ENCODE measurements at regions not wholly inside any gene's neighbourhood (a gene's known extent, or its start where the extent isn't known, plus 50 kb on each side); places are given as distances from the start of the nearest gene placed in this dataset.

DNA sequence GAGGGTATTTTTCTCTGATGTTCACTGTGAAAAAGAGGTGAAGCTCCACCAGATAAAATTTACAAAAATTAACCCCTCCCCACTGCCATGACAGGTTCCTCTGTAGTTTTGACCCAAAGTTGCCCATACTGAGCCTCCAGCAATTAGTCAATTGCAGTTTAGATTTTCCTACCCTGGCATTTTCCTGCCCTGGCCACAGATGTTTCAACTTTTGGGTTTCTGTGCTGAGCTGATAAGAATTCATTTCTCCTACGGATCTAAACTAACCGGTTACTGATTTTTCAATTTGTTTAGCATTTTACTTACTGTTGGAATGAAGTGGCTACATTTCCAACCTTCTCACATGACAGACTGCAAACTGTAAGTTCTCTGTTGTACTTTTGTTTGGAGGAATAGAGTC, 1346.1 kb upstream of the EPHA6 start:
- H3K4me3 ChIP-seq = no peak overlapping the region
- no peaks in the 10 kb centered on the region for H3K9me3 ChIP-seq (replicated peaks)
- no peak overlapping the region for H3K27ac ChIP-seq (replicated peaks)
- TF ChIP-seq, protein P1, sequence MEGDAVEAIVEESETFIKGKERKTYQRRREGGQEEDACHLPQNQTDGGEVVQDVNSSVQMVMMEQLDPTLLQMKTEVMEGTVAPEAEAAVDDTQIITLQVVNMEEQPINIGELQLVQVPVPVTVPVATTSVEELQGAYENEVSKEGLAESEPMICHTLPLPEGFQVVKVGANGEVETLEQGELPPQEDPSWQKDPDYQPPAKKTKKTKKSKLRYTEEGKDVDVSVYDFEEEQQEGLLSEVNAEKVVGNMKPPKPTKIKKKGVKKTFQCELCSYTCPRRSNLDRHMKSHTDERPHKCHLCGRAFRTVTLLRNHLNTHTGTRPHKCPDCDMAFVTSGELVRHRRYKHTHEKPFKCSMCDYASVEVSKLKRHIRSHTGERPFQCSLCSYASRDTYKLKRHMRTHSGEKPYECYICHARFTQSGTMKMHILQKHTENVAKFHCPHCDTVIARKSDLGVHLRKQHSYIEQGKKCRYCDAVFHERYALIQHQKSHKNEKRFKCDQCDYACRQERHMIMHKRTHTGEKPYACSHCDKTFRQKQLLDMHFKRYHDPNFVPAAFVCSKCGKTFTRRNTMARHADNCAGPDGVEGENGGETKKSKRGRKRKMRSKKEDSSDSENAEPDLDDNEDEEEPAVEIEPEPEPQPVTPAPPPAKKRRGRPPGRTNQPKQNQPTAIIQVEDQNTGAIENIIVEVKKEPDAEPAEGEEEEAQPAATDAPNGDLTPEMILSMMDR (IDR thresholded peaks at IDR 0.05; ENCODE audit: borderline replicate concordance) = no peak
- H3K27me3 ChIP-seq (ENCODE audit: low read depth) = no peaks in the 10 kb centered on the region
- DNase-seq = no peak
- H3K4me1 ChIP-seq = no peaks in the 10 kb centered on the region
- intact Hi-C loops (cut with micrococcal nuclease) = no loop called here
- no peaks in the 10 kb centered on the region for H3K36me3 ChIP-seq

DNA sequence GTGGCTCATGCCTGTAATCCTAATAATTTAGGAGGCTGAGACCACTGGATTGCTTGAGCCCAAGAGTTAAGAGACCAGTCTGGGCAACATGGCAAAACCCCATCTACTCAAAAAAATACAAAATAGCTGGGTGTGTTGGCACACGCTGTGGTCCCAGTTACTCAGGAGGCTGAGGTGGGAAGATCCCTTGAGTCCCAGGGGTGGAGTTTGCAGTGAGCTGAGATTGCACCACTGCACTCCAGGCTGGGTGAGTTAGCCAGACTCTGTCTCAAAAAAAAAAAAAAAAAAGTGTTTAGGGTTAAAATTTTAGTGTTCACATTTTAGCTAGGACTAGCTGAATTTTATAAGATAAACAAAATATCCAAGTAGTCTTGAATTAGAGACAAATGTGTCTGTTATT, 1340.1 kb upstream of the EPHA6 start:
- H3K27ac ChIP-seq (replicated peaks) = no peak overlapping the region
- no peak overlapping the region for H3K4me3 ChIP-seq
- TF ChIP-seq, protein P1 (IDR thresholded peaks at IDR 0.05; ENCODE audit: borderline replicate concordance) = no peak
- DNase-seq = no peak
- H3K4me1 ChIP-seq = no peaks in the 10 kb centered on the region
- no peaks in the 10 kb centered on the region for H3K36me3 ChIP-seq
- no peaks in the 10 kb centered on the region for H3K27me3 ChIP-seq (ENCODE audit: low read depth)
- intact Hi-C loops (cut with micrococcal nuclease) = no loop called here
- H3K9me3 ChIP-seq (replicated peaks) = no peaks in the 10 kb centered on the region

DNA sequence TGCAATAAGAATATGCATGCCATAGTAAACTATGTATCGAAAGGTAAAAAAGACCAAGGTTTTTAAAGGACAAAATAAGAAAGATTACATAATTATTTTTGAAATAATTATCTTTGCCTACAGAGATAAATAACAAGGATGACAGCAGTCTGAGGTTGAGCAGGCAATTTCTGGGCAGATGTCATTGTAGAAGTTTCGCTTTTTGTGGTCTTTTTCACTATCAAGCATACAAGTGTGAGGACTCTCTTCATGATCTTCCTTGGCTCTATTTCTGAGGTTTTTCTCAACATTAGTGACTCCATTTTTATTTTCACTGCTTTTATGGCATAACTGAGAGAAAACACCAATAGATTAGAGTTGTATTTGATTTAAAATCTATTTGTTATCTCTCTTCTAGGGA, 1337.9 kb upstream of the EPHA6 start:
- no peaks in the 10 kb centered on the region for H3K36me3 ChIP-seq
- H3K27ac ChIP-seq (replicated peaks) = no peak overlapping the region
- no peak for DNase-seq
- H3K9me3 ChIP-seq (replicated peaks) = no peaks in the 10 kb centered on the region
- TF ChIP-seq, protein P1 (IDR thresholded peaks at IDR 0.05; ENCODE audit: borderline replicate concordance) = no peak
- no peak overlapping the region for H3K4me3 ChIP-seq
- H3K27me3 ChIP-seq (ENCODE audit: low read depth) = no peaks in the 10 kb centered on the region
- H3K4me1 ChIP-seq = no peaks in the 10 kb centered on the region
- intact Hi-C loops (cut with micrococcal nuclease) = no loop called here

DNA sequence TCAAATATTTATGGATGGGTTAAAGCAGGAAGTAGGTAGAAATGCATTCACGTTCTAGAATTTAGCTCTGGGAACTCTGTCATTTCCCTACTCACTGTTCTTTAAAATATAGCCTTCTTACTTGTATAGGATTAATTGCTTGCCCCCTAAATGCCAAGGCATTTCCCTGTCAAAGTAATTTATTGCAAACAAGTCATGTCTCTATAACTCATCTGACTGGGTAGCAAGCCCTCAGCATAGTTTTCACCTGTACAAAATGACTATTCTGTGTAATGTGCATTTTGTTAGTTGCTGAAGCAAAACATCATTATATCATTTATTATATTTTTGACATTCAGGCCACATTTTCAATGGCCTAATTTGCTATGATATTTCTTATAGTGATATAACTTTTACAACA, 1308.2 kb upstream of the EPHA6 start:
- Histone ChIP-seq H3K4me1 (no peaks in the 10 kb centered on the region), H3K36me3 (no peaks in the 10 kb centered on the region), H3K9me3 (replicated peaks) (no peaks in the 10 kb centered on the region), H3K27me3 (ENCODE audit: low read depth) (no peaks in the 10 kb centered on the region), H3K4me3 (no peak overlapping the region), H3K27ac (replicated peaks) (no peak overlapping the region)
- TF ChIP-seq, protein P1 (IDR thresholded peaks at IDR 0.05; ENCODE audit: borderline replicate concordance) = no peak
- DNase-seq = no peak
- intact Hi-C loops (cut with micrococcal nuclease) = no loop called here

DNA sequence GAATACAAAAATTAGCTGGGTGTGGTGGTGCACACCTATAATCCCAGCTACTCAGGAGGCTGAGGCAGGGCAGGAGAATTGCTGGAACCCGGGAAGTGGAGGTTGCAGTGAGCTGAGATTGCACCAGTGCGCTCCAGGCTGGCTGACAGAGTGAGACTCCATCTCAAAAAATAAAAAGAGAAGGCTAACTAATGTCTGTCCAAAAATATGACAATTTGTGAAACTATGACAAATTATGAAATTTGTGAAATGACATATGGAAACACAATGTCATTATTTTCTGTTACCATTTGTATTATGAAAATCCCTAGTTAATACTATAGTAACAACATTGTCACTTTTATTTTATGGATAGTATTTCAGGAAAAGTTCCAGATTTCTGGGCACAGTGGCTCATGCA, 1306.3 kb upstream of the EPHA6 start:
- H3K4me1 ChIP-seq = no peaks in the 10 kb centered on the region
- intact Hi-C loops (cut with micrococcal nuclease) = no loop called here
- no peak overlapping the region for H3K4me3 ChIP-seq
- H3K36me3 ChIP-seq = no peaks in the 10 kb centered on the region
- no peaks in the 10 kb centered on the region for H3K9me3 ChIP-seq (replicated peaks)
- no peak for DNase-seq
- H3K27me3 ChIP-seq (ENCODE audit: low read depth) = no peaks in the 10 kb centered on the region
- no peak overlapping the region for H3K27ac ChIP-seq (replicated peaks)
- TF ChIP-seq, protein P1 (IDR thresholded peaks at IDR 0.05; ENCODE audit: borderline replicate concordance) = no peak

DNA sequence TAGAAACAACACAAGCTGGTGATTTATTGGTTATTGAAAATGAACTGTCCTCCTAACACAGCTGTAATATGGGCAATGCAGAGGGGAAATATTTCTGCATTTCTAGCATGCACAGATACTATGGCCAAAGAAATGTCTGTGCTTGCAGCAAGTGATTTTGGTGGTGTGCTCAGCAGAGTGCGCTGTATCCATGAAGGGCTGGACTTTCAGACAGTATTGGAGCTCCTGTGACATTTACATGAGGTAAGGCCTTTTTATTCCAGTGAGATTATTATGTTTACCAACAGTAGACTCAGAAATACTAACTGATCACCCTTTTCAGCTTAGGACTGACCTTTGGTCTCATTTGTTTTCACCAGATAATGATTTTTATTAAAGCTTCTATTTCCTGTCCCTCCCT, 1302.6 kb upstream of the EPHA6 start:
- Histone ChIP-seq H3K36me3 (no peaks in the 10 kb centered on the region), H3K4me3 (no peak overlapping the region), H3K27me3 (ENCODE audit: low read depth) (no peaks in the 10 kb centered on the region), H3K27ac (replicated peaks) (no peak overlapping the region), H3K9me3 (replicated peaks) (no peaks in the 10 kb centered on the region), H3K4me1 (no peaks in the 10 kb centered on the region)
- TF ChIP-seq, protein P1 (IDR thresholded peaks at IDR 0.05; ENCODE audit: borderline replicate concordance) = no peak
- no peak for DNase-seq
- intact Hi-C loops (cut with micrococcal nuclease) = no loop called here

All from left ventricle myocardium inferior (tissue), 1 donor.